ENCODE measurements at regions not wholly inside any gene's neighbourhood (a gene's known extent, or its start where the extent isn't known, plus 50 kb on each side); places are given as distances from the start of the nearest gene placed in this dataset.

DNA sequence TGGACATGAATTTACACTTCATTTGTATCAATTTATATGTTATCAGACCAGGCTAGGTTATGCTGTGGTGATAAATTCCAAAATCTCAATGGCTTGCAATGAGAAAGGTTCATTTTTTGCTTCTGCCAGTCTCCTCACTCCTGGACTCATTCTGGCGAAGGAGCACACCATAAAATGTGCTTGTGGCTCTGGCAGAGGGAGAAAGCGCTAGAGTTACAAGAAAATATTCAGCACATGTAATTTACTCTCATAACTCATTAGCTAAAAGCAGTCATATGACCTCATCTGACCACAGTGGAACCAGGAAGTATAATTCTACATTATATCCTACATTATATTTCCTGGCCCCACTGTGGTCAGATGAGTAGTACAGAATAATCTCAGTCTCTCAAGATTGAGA is 193.8 kb downstream of the BCHE start:
- TF ChIP-seq, protein P1, sequence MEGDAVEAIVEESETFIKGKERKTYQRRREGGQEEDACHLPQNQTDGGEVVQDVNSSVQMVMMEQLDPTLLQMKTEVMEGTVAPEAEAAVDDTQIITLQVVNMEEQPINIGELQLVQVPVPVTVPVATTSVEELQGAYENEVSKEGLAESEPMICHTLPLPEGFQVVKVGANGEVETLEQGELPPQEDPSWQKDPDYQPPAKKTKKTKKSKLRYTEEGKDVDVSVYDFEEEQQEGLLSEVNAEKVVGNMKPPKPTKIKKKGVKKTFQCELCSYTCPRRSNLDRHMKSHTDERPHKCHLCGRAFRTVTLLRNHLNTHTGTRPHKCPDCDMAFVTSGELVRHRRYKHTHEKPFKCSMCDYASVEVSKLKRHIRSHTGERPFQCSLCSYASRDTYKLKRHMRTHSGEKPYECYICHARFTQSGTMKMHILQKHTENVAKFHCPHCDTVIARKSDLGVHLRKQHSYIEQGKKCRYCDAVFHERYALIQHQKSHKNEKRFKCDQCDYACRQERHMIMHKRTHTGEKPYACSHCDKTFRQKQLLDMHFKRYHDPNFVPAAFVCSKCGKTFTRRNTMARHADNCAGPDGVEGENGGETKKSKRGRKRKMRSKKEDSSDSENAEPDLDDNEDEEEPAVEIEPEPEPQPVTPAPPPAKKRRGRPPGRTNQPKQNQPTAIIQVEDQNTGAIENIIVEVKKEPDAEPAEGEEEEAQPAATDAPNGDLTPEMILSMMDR (IDR thresholded peaks at IDR 0.05; ENCODE audit: low read length) = no peak
- no peak for TF ChIP-seq EZH2 (optimal IDR thresholded peaks at IDR 0.05; ENCODE audit: low read depth, low read length)
- TF ChIP-seq EZH2phosphoT487 (IDR thresholded peaks at IDR 0.05; ENCODE audit: low read length) = no peak

Measured in MM.1S (cell line).